ENCODE measurements at regions not wholly inside any gene's neighbourhood (a gene's known extent, or its start where the extent isn't known, plus 50 kb on each side); places are given as distances from the start of the nearest gene placed in this dataset.

DNA sequence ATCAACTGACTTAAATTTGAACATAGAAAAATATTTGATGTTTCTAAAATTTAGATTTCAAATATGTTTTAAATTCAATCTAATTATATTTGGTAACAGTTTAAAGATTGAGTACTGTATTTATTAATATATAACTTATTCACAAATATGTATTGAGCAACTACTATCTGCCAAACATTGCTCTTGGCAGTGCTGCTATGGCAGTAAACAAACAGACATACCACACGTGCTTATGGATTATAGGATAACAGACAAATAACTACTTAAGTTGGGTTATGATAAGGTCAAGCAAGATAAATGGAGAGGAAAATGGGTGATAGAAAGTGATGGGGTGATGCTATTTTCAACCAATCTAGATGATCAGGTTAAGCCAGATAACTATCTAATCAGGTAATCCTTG, 538.1 kb downstream of the C12orf50 start:
- Histone ChIP-seq H3K9ac (ENCODE audit: insufficient read length, low read depth) (no peak overlapping the region), H3K4me3 (ENCODE audit: insufficient read length, low read depth) (no peak overlapping the region), H3K4me1 (ENCODE audit: insufficient read depth, insufficient read length) (no peaks in the 10 kb centered on the region), H3K27me3 (ENCODE audit: insufficient read depth, insufficient read length) (no peaks in the 10 kb centered on the region), H3K9me3 (ENCODE audit: insufficient read depth, low read length) (peaks cover 4% of the 10 kb centered on the region; the same call in 1 of the 2 replicates), H3K36me3 (ENCODE audit: insufficient read depth, insufficient read length, low read length) (no peaks in the 10 kb centered on the region)
- no peak for TF ChIP-seq YY1 (IDR thresholded peaks at IDR 0.05; ENCODE audit: insufficient read depth, insufficient read length)
- TF ChIP-seq SUZ12 (IDR thresholded peaks at IDR 0.05; ENCODE audit: extremely low read depth, insufficient read depth, insufficient read length): no peak
- no peak for TF ChIP-seq ZNF274 (IDR thresholded peaks at IDR 0.05; ENCODE audit: low read depth, low read length)
- no peak for DNase-seq (ENCODE audit: low read depth, low spot score)

GRCh38 chr12:87469295-87469694, 559.9 kb downstream of the C12orf50 start:
- no peak overlapping the region for H3K9ac ChIP-seq (ENCODE audit: insufficient read length, low read depth)
- TF ChIP-seq ZNF274 (IDR thresholded peaks at IDR 0.05; ENCODE audit: low read depth, low read length) (no peak), SUZ12 (IDR thresholded peaks at IDR 0.05; ENCODE audit: extremely low read depth, insufficient read depth, insufficient read length) (no peak), YY1 (IDR thresholded peaks at IDR 0.05; ENCODE audit: insufficient read depth, insufficient read length) (no peak)
- H3K36me3 ChIP-seq (ENCODE audit: insufficient read depth, insufficient read length, low read length): no peaks in the 10 kb centered on the region
- DNase-seq (ENCODE audit: low read depth, low spot score): no peak
- H3K4me3 ChIP-seq (ENCODE audit: insufficient read length, low read depth): no peak overlapping the region
- no peaks in the 10 kb centered on the region for H3K9me3 ChIP-seq (ENCODE audit: insufficient read depth, low read length)
- H3K27me3 ChIP-seq (ENCODE audit: insufficient read depth, insufficient read length): no peaks in the 10 kb centered on the region
- H3K4me1 ChIP-seq (ENCODE audit: insufficient read depth, insufficient read length): no peaks in the 10 kb centered on the region

DNA sequence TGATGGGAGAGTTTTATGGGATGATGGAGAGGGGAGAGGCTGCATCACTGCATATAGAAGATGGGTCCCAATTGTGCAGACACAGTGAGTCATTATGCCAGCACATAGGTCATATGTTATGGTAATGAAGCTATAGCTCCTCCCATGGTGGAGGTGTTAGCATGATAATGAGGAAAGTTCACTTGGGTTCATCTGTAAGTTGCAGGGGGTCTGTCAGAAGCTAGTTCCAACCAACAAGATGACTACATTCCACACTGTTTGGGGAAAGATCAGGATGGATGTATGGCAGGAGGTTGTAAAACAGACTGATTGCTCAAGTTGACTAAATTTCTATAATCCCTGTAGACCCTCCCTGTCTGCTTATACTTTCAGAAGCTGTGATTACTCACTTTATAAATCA, 561.3 kb downstream of the C12orf50 start:
- no peaks in the 10 kb centered on the region for H3K9me3 ChIP-seq (ENCODE audit: insufficient read depth, low read length)
- DNase-seq (ENCODE audit: low read depth, low spot score): peak; percentile 65
- TF ChIP-seq SUZ12 (IDR thresholded peaks at IDR 0.05; ENCODE audit: extremely low read depth, insufficient read depth, insufficient read length) (no peak), YY1 (IDR thresholded peaks at IDR 0.05; ENCODE audit: insufficient read depth, insufficient read length) (no peak), ZNF274 (IDR thresholded peaks at IDR 0.05; ENCODE audit: low read depth, low read length) (no peak)

DNA sequence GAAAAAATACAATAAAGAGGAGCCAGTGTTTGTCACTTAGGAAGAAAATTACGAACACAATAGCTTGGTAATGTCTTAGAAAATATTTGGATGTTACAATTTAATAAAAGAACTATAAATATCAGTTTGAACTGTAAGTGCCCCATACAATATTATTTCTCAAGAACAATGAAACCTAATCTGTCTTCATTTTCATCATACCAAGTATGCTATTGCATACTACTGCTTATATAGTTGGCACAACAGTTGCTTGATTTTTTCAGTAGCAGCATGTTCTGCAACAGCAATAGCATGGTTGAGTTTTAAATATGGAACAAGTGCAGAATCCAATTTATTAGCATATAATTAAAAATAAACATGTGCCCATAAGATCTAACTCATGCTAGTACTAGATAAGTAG, 564.6 kb downstream of the C12orf50 start:
- no peak for TF ChIP-seq SUZ12 (IDR thresholded peaks at IDR 0.05; ENCODE audit: extremely low read depth, insufficient read depth, insufficient read length)
- no peak for TF ChIP-seq YY1 (IDR thresholded peaks at IDR 0.05; ENCODE audit: insufficient read depth, insufficient read length)
- no peak for TF ChIP-seq ZNF274 (IDR thresholded peaks at IDR 0.05; ENCODE audit: low read depth, low read length)
- H3K4me1 ChIP-seq (ENCODE audit: insufficient read depth, insufficient read length): no peaks in the 10 kb centered on the region
- H3K4me3 ChIP-seq (ENCODE audit: insufficient read length, low read depth): no peak overlapping the region
- H3K27me3 ChIP-seq (ENCODE audit: insufficient read depth, insufficient read length): no peaks in the 10 kb centered on the region
- DNase-seq (ENCODE audit: low read depth, low spot score): no peak
- H3K9ac ChIP-seq (ENCODE audit: insufficient read length, low read depth): no peak overlapping the region
- no peaks in the 10 kb centered on the region for H3K9me3 ChIP-seq (ENCODE audit: insufficient read depth, low read length)
- H3K36me3 ChIP-seq (ENCODE audit: insufficient read depth, insufficient read length, low read length): no peaks in the 10 kb centered on the region

More for the DNA sequence above, 561.3 kb downstream of the C12orf50 start:
- no peaks in the 10 kb centered on the region for H3K27me3 ChIP-seq (ENCODE audit: insufficient read depth, insufficient read length)
- H3K4me3 ChIP-seq (ENCODE audit: insufficient read length, low read depth): no peak overlapping the region
- H3K9ac ChIP-seq (ENCODE audit: insufficient read length, low read depth): no peak overlapping the region
- no peaks in the 10 kb centered on the region for H3K4me1 ChIP-seq (ENCODE audit: insufficient read depth, insufficient read length)
- H3K36me3 ChIP-seq (ENCODE audit: insufficient read depth, insufficient read length, low read length): no peaks in the 10 kb centered on the region

DNA sequence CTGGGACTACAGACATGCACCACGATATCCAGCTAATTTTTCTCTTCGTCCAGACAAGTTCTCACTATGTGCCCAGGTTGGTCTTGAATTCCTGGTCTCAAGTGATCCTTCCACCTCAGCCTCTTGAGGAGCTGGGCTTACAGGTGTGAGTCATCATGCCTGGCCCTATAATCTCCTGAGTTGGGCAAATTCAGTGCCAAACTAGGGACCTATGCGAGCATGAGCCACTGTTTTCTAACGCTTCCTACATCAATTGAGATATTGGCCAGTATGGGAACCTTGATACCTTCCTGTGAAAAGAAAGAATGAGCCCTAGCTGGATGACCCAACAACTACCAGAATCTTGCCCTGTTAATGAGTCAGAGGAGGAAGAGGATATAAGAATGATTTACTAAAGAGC, 585.2 kb downstream of the C12orf50 start:
- Histone ChIP-seq H3K4me1 (ENCODE audit: insufficient read depth, insufficient read length) (no peaks in the 10 kb centered on the region), H3K9me3 (ENCODE audit: insufficient read depth, low read length) (no peaks in the 10 kb centered on the region), H3K27me3 (ENCODE audit: insufficient read depth, insufficient read length) (no peaks in the 10 kb centered on the region), H3K36me3 (ENCODE audit: insufficient read depth, insufficient read length, low read length) (no peaks in the 10 kb centered on the region), H3K4me3 (ENCODE audit: insufficient read length, low read depth) (no peak overlapping the region), H3K9ac (ENCODE audit: insufficient read length, low read depth) (no peak overlapping the region)
- no peak for TF ChIP-seq ZNF274 (IDR thresholded peaks at IDR 0.05; ENCODE audit: low read depth, low read length)
- TF ChIP-seq SUZ12 (IDR thresholded peaks at IDR 0.05; ENCODE audit: extremely low read depth, insufficient read depth, insufficient read length): no peak
- no peak for TF ChIP-seq YY1 (IDR thresholded peaks at IDR 0.05; ENCODE audit: insufficient read depth, insufficient read length)
- no peak for DNase-seq (ENCODE audit: low read depth, low spot score)

DNA sequence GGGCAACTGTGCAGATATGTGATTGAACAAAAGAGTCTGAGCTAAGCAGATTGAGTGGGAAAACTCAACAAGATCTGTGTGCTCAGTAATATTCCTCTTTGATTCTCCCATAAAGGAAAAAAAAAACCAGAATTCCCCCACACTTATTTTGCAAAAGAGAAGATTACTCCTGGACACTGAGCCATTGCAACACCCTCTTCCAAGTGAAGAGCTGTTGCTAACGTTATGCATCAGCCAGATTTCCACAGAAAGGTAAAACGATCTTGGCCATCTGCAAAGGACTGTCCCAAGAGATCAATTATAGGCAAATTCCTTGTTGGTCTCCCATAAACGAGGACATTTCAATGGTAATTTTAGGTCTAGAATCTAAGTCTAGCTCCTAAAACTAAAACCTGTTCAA, 587.7 kb downstream of the C12orf50 start:
- Histone ChIP-seq H3K36me3 (ENCODE audit: insufficient read depth, insufficient read length, low read length) (no peaks in the 10 kb centered on the region), H3K4me1 (ENCODE audit: insufficient read depth, insufficient read length) (no peaks in the 10 kb centered on the region), H3K4me3 (ENCODE audit: insufficient read length, low read depth) (no peak overlapping the region), H3K9me3 (ENCODE audit: insufficient read depth, low read length) (no peaks in the 10 kb centered on the region), H3K9ac (ENCODE audit: insufficient read length, low read depth) (no peak overlapping the region), H3K27me3 (ENCODE audit: insufficient read depth, insufficient read length) (no peaks in the 10 kb centered on the region)
- TF ChIP-seq YY1 (IDR thresholded peaks at IDR 0.05; ENCODE audit: insufficient read depth, insufficient read length) (no peak), ZNF274 (IDR thresholded peaks at IDR 0.05; ENCODE audit: low read depth, low read length) (no peak), SUZ12 (IDR thresholded peaks at IDR 0.05; ENCODE audit: extremely low read depth, insufficient read depth, insufficient read length) (no peak)
- no peak for DNase-seq (ENCODE audit: low read depth, low spot score)

DNA sequence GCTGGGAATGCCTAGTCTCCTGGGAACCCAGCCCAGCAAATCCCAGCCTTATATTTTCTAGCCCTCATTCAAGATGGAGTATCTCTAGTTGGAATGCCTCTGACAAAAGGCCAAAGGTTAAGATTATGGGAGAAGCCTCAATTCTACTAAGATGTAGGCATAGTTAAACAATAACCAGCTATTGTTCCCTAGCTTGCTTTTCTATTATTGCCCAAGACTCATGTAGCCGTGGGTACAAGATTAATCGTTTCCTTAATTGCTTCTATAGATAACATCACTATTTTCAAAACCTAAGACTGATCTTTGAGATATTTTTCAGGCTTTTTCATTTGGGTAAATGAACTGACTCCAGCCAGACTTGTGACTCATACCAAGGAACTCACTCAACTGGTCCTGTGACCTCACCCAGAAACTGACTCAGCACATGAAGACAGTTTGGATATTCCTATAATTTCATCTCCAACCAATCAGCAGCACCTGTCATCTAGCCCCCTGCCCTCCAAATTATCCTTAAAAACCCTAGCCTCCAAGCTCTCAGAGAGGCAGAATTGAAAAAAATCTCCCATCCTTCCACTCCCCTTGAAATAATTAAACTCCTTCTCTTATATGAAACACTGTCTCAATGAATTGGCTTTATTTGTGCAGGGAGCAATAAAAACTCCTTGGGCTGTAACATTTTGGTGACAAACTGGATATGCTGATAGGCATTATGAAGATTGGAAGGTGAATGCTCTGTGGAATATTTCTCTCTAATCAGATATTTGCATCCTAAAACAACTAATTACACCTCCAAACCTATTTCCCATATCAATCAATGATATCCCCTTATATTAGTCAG, 589.0 kb downstream of the C12orf50 start:
- no peak overlapping the region for H3K4me3 ChIP-seq (ENCODE audit: insufficient read length, low read depth)
- H3K27me3 ChIP-seq (ENCODE audit: insufficient read depth, insufficient read length): no peaks in the 10 kb centered on the region
- H3K9ac ChIP-seq (ENCODE audit: insufficient read length, low read depth): no peak overlapping the region
- no peaks in the 10 kb centered on the region for H3K9me3 ChIP-seq (ENCODE audit: insufficient read depth, low read length)
- H3K36me3 ChIP-seq (ENCODE audit: insufficient read depth, insufficient read length, low read length): no peaks in the 10 kb centered on the region
- DNase-seq (ENCODE audit: low read depth, low spot score): no peak
- H3K4me1 ChIP-seq (ENCODE audit: insufficient read depth, insufficient read length): no peaks in the 10 kb centered on the region
- TF ChIP-seq ZNF274 (IDR thresholded peaks at IDR 0.05; ENCODE audit: low read depth, low read length): no peak
- TF ChIP-seq YY1 (IDR thresholded peaks at IDR 0.05; ENCODE audit: insufficient read depth, insufficient read length): no peak
- no peak for TF ChIP-seq SUZ12 (IDR thresholded peaks at IDR 0.05; ENCODE audit: extremely low read depth, insufficient read depth, insufficient read length)
